COLO668 (cell line): ENCODE measurements at regions not wholly inside any gene's neighbourhood (a gene's known extent, or its start where the extent isn't known, plus 50 kb on each side); places are given as distances from the start of the nearest gene placed in this dataset.
"Not testable (repeated sequence)": the region's sequence is repeated elsewhere in the genome, so short reads cannot be mapped to it uniquely, and the experiment has no call there.

ENCODE experiments used
- DNase-seq: peaks from one replicate; lab custom pipeline; 2025; ENCODE audit not compliant: unreplicated experiment; lab: John Stamatoyannopoulos, UW

DNA sequence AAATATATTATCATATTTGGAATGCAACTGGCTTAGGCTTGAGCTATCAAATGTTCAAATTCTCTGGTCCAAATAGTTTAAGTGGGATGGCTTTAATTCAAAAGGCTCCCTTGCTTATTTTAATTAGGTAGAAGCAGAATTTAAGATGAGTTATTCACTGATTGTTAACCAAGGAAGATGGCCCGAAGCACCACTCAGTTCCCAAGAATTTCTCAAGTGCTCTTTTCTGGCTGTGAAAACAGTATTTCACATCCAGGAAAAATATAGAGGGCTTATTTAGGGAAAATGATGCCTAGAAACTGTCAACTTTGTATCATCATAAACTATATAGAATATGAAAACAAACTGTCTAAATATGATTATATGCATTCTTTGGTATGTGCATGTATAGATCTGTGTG lies 246.5 kb upstream of the SFRP2 start:
- DNase-seq, result no peak

DNA sequence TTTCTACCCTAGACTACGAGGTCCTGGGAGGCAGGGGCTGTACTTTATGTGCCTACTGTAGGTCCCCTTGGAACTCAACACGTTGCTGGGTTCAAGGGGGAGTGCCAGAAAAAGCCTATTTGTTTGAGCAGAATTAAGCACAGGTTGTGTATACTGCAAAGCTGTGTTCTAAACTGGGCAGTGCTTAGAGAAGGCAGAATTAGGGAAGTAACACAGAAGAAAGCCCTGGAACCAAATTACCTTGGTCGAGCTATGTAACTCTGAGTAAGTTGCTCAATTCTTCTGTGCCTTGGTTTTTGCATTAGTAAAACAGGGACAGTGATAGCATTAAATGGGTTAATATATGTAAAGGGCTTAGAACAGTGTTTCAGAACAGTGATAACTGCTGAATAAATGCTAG lies 245.0 kb upstream of the SFRP2 start:
- DNase-seq, result no peak

DNA sequence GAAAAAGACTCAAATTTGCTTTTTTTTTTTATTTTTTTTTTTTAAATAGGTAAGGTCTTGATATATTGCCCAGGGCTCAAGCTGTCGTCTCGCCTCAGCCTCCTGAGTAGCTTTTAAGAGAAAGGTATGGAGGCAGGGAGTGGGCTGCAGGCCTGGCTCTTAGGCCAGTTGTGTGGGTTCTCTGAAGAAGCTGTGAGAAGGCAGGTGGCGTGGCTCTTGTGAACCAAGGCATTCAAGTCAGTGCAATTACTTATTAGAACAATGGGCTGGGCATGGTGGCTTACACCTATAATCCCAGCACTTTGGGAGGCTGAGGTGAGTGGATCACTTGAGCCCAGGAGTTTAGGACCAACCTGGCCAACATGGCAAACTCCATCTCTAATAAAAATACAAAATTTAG lies 244.0 kb upstream of the SFRP2 start:
- no peak for DNase-seq

DNA sequence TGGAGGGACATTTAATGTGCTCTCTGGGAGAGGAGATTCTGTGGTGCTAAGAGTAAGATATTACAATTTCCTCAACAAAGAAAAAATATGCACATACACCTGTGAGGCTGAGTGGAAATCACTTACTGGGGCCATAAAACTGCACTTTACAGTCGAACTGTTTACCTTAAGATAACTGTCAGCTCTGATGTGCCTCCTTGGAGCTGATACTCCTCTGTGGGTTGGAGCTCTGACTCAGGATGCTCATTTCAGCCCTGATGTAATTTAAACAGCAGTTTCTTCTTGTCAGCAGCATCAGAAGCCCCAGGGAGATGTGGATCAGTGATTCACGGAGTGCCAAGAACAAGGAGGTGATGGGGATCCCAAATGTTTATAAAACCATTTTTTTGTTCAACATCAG lies 241.9 kb upstream of the SFRP2 start:
- DNase-seq, result no peak

DNA sequence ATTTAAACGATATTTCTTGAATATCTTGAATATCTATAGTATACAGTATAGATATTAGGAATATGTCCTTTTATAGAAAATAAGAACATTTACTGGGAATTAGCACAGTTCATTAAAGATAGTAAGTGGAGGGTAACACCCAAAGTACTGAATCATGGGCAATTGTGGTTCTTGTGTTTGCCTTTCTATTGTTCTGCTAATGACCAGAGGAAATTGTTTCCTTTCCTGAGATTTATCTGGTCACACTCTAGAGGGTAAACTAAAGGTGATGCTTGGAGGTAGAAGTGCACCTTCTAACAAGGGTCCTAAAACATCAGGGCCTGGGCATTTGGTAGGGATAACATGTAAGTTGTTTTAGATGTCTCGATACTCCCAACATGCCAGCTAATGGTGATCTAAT lies 241.3 kb upstream of the SFRP2 start:
- DNase-seq, result no peak

DNA sequence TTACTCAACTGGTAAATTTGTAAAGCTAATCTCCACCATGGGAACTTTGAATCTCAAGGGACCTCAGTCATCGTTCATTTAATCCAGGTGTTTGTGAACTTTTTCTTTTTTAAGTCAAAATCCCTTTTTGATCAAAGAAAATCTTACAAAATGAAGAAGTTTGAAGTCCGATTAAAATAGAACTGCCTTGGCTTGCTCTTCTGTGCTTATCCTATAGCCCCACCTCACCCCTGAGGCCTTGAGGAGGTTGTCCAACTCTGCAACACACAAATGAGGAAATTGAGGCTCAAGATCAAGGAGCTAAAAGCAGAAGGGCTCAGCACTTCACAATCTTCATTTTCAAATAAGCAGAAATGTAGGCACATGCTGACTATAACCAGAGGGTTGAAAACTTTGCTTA lies 240.3 kb upstream of the SFRP2 start:
- DNase-seq, result no peak

DNA sequence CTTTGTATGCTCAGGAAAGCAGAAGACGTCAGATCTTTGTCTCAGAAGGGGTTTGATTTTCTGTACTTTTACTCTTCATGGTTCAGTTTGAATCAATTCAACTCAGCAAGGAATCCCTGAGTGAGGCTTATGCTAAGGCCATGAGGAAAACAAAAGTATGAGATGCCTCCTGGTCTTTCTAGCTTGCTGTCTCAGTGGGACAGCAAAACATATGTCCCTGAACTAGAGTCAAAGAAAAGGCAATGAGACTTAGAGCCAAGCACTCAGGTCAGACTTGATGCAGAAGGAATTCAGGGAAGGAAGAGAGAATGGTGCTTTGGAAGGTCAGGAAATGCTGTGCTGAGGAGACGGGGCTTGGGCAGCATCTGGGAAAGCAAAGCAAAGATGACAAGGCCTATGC lies 236.2 kb upstream of the SFRP2 start:
- no peak for DNase-seq

DNA sequence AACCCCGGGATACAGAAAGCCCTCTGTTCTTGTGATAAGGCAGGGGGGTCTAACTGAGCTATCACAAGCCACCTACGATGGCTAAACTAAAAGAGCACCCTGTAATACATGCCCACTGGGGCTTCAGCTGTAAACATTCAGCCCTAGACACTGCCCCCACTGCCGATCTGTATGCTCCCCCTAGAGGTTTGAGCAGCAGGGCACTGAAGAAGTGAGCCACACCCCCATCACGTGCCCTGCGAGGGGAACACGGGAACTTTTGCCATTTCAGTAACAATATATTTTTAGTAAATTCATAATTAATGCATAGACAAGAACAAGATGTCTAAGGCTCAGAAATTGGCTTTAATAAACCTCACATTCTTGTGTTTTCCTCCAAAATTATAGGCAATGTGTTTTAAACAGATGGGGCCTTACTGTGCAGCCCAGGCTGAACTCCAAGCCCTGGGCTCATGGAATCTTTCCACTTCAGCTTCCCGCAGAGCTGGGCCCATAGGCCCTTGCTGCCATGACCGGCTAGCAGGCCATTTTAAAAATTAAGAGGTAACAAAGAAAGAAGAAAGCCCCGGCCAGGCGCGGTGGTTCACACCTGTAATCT lies 235.3 kb upstream of the SFRP2 start:
- DNase-seq, result no peak

DNA sequence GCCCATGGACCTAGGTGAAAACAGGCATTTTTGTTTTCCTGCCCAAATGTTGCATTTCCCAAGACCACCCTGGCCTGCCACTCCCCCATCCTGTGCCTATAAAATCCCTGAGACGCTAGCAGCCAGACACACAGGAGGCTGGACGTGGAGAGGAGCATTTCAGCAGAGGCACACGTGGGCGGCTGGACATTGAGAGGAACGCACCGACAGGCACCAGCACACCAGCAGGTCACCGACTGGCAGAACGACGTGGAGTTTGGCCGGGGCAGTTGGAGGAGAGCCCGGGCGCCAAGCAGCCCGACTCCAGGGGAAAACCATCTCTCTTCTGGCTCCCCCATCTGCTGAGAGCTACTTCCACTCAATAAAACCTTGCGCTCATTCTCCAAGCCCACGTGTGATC lies 234.8 kb upstream of the SFRP2 start:
- DNase-seq, result not testable (repeated sequence)

DNA sequence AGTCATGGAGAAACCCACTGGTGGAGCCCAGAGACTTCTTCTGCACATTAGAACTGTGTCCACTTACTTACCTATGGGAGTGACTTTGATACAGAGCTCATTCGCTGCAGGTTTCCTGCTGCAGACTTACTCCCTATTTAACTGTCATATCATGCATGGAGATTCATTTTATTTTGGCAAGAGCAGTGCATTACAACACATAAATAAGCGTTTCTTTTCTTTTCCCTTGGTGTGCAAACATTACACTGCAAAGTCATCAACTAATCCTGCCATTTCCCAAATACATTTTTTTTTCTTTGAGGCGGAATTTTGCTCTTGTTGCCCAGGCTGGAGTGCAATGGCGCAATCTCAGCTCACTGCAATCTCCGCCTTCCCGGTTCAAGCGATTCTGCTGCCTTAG lies 230.9 kb upstream of the SFRP2 start:
- no peak for DNase-seq

DNA sequence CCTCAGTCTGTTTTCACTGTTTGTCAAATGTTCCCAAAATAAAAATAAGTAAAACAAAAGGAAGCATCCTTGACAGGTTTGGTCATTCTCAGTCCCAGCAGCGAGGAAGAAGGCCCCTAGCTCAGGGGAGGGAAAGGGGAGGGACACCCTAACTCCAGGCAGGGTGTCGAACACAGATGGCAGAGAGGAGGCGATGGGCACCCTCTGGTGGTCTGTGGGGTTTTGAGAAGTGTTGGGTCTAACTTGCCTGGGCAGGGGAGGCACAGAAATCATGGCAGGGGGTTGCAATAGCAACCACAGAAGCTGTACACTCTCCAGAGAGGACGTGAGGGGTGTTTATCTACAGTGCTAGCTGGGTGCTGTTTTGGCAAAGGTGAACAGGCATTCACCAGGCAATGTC lies 229.8 kb upstream of the SFRP2 start:
- no peak for DNase-seq

DNA sequence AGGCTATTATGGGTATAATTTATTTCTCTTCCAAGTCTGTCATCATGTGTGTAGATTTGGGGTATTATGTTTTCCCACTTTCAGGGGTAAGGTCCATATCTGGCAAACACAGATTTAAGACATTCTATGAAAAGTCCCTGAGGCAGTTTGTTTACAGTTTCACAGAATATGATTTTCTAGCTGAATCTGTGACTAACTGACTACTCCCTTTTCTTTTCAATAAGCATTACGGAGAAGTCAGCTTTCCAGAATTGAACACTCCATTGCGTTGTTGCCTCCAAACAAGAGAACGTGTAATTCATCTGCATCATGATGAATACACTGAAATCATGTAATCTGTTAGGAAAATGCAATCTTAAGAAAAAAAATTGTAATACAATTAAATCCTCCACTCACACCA lies 226.7 kb upstream of the SFRP2 start:
- no peak for DNase-seq

DNA sequence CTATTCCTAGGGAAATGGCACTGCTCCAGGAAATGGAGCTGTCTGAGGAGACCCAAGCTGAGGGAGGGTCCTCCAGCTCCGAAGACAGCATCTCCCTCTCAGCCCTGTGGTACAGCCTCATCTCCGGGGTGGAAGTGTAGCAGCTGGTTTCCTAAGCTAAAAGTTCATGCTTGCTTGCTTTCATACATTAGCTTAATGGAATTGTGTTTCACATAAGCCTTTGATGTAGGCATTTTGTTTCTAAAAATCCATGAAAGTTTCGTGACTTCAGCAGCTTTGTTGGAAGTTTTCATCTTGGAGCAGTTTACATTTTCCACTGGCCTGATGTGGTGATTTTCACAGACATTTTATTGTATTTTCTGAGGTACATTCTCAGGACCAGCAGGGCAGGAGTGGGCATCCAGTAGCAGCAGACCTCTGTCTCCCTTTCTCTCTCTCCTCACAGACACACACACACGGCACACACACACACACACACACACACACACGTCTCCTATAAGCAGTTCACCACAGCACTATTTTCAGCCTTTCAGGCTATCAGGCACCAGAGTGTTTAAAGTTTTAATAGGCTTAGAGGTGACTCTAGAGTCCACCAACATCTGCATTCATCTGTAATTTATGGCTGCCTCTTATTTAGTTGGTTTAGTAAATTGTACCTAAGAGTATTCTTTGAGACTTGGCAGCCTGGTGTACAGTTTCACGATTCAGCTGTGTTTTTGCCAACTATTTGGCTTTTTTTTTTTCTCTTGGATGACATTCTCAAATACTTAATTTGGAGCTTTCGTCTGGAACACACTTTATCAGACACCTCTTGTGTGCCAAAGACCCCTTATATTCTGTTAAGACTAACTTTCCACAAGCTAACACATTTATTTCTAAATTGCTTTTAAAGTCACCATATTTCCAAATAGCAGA lies 225.8 kb upstream of the SFRP2 start:
- no peak for DNase-seq

DNA sequence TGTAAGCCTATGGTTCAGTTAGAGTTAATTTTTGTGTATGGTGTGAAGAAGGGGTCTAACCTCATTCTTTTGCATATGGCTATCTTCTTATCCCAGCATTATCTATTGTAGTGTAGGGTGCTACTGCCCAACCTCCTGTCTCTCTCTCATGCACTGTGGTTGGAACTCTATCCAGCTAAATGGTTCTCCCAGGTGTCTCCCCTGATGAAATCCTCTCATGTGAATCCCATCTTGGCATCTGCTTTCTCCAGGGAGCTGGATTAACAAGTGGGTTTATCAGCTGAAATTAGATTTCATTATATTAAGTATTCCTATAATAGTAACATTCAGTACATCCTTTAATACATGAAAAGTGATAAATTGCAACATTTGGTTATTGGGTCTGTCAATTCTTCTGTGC lies 224.7 kb upstream of the SFRP2 start:
- DNase-seq, result no peak

DNA sequence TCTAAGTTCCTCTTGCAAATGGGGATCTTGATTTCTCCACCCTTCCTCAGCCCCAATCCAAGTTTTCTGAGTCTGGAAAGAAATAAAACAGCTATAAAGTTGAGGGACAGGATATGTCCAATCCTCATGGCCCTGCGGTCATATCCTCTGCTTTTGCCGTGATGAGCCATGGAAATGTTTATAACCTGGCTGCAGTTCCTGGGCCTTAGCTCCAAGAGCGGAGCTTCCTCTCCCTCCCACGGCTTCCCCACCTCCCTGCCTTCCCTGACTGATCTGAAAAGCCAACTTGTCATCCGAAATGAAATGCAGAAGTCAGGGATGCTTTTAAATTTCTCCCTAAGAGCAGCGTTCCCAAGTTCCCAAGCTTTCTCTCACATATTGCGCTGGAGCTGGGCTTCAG lies 221.5 kb upstream of the SFRP2 start:
- no peak for DNase-seq

DNA sequence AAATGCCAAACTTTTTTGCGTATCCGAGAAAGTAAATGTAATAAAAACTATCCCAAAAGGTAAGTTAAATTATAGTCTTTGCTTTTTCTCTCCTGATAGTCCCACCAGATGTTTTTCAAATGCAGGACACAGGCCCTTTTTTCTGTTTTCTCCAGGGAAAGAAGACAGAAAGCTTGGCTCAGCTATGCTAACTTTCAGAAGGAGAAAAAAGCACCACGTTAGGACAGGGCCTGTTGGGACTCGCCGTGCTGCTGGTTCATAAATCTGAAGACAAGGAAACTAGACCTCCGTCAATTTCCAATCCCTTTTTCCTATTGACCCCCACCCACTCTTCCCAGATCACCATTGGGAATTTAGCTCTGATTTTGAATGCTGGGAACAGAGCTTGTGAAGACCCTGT lies 220.9 kb upstream of the SFRP2 start:
- DNase-seq, result no peak

DNA sequence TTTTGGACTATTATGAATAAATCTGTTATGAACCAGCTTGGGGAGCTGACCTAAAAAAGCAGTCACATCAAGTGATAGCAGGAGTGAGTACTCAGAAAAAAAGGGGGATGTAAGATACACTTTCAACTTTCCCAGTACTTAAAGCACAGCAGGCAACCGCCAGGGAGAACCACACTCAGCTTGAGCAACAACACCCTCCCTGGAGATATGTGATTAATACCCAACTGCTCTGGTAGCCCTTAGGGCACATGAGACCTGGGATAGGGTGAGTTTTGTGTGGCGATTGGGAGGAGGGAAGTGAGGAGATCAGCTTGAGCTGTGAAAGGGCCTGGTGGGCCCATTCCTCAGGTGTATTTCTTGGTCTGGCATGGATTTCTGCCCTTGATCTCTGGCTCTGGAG lies 220.3 kb upstream of the SFRP2 start:
- no peak for DNase-seq

DNA sequence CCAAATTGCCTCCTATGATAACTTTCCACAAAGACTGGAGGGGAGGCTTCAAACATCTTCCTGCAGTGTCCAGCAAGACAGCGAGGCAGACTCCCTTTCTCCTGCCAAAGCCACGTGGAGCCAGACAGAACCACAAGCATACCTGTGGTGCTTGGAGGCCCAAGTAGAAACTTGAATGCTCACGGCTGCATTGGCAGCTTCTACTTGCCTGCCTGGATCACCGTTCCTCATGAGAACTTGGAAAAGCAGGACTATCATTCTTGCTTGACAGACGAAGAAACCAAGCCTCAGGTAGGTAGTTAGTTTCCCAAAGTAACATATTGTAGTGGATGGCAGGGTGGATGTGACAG lies 216.3 kb upstream of the SFRP2 start:
- no peak for DNase-seq

DNA sequence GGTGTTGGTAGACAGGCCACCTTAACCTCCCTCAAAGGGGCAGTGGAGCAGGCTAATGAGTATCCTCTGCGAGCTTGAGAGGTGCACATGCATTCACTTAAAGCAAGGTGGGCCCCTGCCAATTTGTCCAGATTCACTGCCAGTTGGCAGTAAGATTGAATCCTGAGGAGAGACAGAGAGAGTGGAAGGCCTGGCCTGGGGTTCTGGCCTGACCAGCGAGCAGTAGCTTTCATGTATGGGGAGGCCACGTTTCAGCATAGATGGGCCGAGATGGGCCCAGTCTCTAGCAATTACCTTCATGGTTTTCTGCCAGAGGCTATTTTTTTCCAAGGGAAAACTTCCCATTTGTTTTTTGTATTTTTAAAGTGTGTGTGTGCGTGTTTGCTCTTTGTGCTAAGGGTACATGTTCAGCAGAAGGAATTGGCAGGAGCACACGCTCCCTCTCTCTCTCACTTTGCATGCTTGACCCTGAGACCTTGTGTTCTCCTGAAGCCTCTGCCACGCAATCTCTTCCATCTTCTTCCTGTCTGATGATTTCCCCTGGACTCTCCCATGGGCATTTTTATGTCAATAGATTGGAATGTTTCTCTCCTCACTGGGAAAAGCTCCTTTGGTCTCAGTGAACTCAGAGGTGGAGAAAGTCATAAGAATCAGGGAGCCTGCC lies 215.8 kb upstream of the SFRP2 start:
- DNase-seq, result no peak

DNA sequence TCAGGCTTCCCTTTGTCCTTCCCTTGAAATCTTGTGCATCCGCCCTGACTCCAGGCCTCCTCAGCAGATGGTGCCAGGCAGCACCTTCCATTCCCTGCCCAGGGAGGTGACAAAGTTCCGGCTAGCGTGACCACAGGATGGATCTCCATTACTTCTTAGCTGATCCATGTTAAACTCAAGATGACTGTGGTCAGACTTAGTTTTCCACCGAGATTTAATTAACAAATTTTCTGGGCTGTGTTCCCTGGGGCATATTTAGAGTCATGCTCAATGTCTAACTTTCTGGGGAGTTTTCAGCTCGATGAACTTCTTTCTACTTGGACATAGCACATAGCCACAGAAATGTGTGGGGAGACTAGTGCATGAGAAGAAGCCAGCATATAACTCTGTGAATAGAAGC lies 215.1 kb upstream of the SFRP2 start:
- no peak for DNase-seq

DNA sequence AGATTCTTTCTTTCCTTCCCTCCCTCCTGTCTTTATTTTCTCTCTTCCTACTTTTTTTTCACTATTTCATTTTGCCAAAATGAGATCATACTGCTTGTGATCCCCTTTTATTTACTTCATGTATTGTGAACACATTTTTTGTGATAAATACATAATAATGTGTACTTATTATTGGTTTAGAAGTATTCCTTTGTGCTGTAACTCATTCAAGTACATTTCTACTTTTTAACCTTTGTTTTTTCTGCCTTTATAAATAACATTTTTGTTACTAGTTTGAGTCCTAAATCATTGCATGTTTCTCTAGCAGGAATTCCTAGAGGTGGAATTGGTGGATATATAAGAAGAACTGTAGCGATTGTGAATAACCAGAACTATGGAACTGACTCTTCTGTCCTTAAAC lies 214.5 kb upstream of the SFRP2 start:
- no peak for DNase-seq

DNA sequence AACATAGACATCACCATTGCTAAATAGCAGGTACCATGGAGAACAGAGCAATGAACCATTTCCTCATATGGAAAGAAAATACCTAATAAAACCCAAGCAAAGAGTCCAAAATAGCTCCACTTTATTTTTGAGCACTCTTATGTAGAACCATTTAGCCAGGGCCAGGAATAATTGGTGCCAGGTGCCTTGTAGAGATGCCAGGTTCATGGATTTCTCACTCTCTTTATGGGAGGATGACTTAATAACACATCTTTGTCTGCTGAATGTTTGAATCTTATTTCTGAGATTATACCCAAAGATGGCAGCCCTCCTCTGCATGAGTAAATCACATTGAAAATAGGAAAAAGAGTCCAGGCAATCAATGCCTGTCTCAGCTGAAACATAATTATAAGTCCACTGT lies 212.3 kb upstream of the SFRP2 start:
- no peak for DNase-seq
